Frontal cortex (tissue), 3 donors: ENCODE measurements at regions not wholly inside any gene's neighbourhood (a gene's known extent, or its start where the extent isn't known, plus 50 kb on each side); places are given as distances from the start of the nearest gene placed in this dataset.

Experiments
- DNase-seq, 2 donors: peaks; one replicate each; pipeline ENCODE4 v3.0.0; 2012; ENCODE audit warnings: low spot score in 2 of 2
- FAIRE-seq: peaks from 2 replicates; lab custom pipeline; 2012; peaks lifted over from hg19 to GRCh38; lab: Jason Lieb, UNC
- donor health status: control.
- donor health status: control.
- donor health status: control.

- no peak for DNase-seq
- no peak for FAIRE-seq
Observed at GRCh38 chr17:79220713-79221291, 146.2 kb downstream of the ENGASE start.

GRCh38 chr17:79220201-79220712 is 145.6 kb downstream of the ENGASE start:
- FAIRE-seq (no peak), DNase-seq (no peak)

GRCh38 chr17:79219208-79219935 is 144.7 kb downstream of the ENGASE start:
- FAIRE-seq (no peak), DNase-seq (no peak)

- DNase-seq (no peak), FAIRE-seq (no peak)
Observed at GRCh38 chr17:79218825-79219200, 144.2 kb downstream of the ENGASE start.

GRCh38 chr17:79218175-79218824 is 143.7 kb downstream of the ENGASE start:
- FAIRE-seq, result no peak
- DNase-seq, result no peak

GRCh38 chr17:79217473-79218135 is 143.0 kb downstream of the ENGASE start:
- FAIRE-seq, result no peak

GRCh38 chr17:79216826-79217225 is 142.2 kb downstream of the ENGASE start:
- DNase-seq (no peak), FAIRE-seq (no peak)

More at GRCh38 chr17:79217473-79218135, 143.0 kb downstream of the ENGASE start:
- no peak for DNase-seq

- DNase-seq, result no peak
- no peak for FAIRE-seq
Observed at GRCh38 chr17:79216391-79216790, 141.8 kb downstream of the ENGASE start.

- no peak for DNase-seq
- no peak for FAIRE-seq
Observed at GRCh38 chr17:79215631-79216030, 141.0 kb downstream of the ENGASE start.

- FAIRE-seq (no peak), DNase-seq (no peak)
Observed at GRCh38 chr17:79214940-79215604, 140.4 kb downstream of the ENGASE start.

GRCh38 chr17:79214459-79214858 is 139.8 kb downstream of the ENGASE start:
- DNase-seq, result no peak
- no peak for FAIRE-seq

- FAIRE-seq, result no peak
- DNase-seq, result no peak
Observed at GRCh38 chr17:79213305-79213704, 138.7 kb downstream of the ENGASE start.

- no peak for DNase-seq
- no peak for FAIRE-seq
Observed at GRCh38 chr17:79212149-79213087, 137.8 kb downstream of the ENGASE start.

GRCh38 chr17:79211061-79211770 is 136.6 kb downstream of the ENGASE start:
- no peak for FAIRE-seq

GRCh38 chr17:79210638-79211037 is 136.0 kb downstream of the ENGASE start:
- no peak for DNase-seq
- no peak for FAIRE-seq

More at GRCh38 chr17:79211061-79211770, 136.6 kb downstream of the ENGASE start:
- DNase-seq, result no peak

- DNase-seq (no peak), FAIRE-seq (no peak)
Observed at GRCh38 chr17:79207960-79208359, 133.3 kb downstream of the ENGASE start.

GRCh38 chr17:79205688-79206205 is 131.1 kb downstream of the ENGASE start:
- no peak for FAIRE-seq
- no peak for DNase-seq

GRCh38 chr17:79204261-79204660 is 129.6 kb downstream of the ENGASE start:
- no peak for DNase-seq
- FAIRE-seq, result no peak
